NT2/D1 (cell line): ENCODE measurements at regions not wholly inside any gene's neighbourhood (a gene's known extent, or its start where the extent isn't known, plus 50 kb on each side); places are given as distances from the start of the nearest gene placed in this dataset.

Experiments used
- YY1 ChIP-seq: IDR thresholded peaks from 2 replicates; pipeline ENCODE4 v1.6.1; 2011; ENCODE audit not compliant: insufficient read length, insufficient read depth
- ZNF274 ChIP-seq: IDR thresholded peaks from 2 replicates; pipeline ENCODE4 v1.6.1; 2011; ENCODE audit warnings: mild to moderate bottlenecking, low read depth, low read length

GRCh38 chr12:19964549-19964948 is 403.8 kb upstream of the PDE3A start:
- TF ChIP-seq YY1 (no peak), ZNF274 (no peak)
